Coronary artery (tissue), 2 donors: ENCODE measurements at regions not wholly inside any gene's neighbourhood (a gene's known extent, or its start where the extent isn't known, plus 50 kb on each side); places are given as distances from the start of the nearest gene placed in this dataset.

Source experiments
- DNase-seq: peaks from one replicate; pipeline ENCODE4 v3.0.0-alpha.2; 2017; ENCODE audit warnings: low spot score
- H3K27ac ChIP-seq, 2 donors: fragments of 200-600 bp; sonication (generic); one replicate each; pipeline ENCODE4 v1.5.1; 2016 to 2019
- H3K4me3 ChIP-seq: fragments of 200-600 bp; sonication (generic); 2 replicates; pipeline ENCODE4 v1.5.1; 2016; ENCODE audit warnings: mild to moderate bottlenecking, moderate library complexity
- CTCF ChIP-seq: fragments of 200-600 bp; sonication (generic); IDR thresholded peaks from one replicate; pipeline ENCODE4 v1.5.1; 2019; ENCODE audit warnings: antibody characterized with exemption

- DNase-seq = peak; percentile 33
- Histone ChIP-seq H3K4me3 (no peak overlapping the region), H3K27ac (no peak overlapping the region)
- no peak for TF ChIP-seq CTCF
These were observed 100.1 kb upstream of the DIO3 start for GRCh38 chr14:101460986-101461750.

GRCh38 chr14:101461891-101462290 lies 99.4 kb upstream of the DIO3 start:
- no peak for DNase-seq
- no peak overlapping the region for H3K4me3 ChIP-seq
- no peak overlapping the region for H3K27ac ChIP-seq
- TF ChIP-seq CTCF = no peak

- no peak for TF ChIP-seq CTCF
- Histone ChIP-seq H3K27ac (no peak overlapping the region), H3K4me3 (no peak overlapping the region)
- DNase-seq = peak; percentile 40
These were observed 98.3 kb upstream of the DIO3 start for GRCh38 chr14:101462726-101463565.

- Histone ChIP-seq H3K4me3 (no peak overlapping the region), H3K27ac (no peak overlapping the region)
- peak; percentile 33 for DNase-seq
- no peak for TF ChIP-seq CTCF
These were observed 97.6 kb upstream of the DIO3 start for GRCh38 chr14:101463566-101464171.

GRCh38 chr14:101464310-101464983 lies 96.8 kb upstream of the DIO3 start:
- no peak for TF ChIP-seq CTCF
- H3K4me3 ChIP-seq = no peak overlapping the region
- peak; percentile 55 for DNase-seq
- no peak overlapping the region for H3K27ac ChIP-seq

GRCh38 chr14:101464984-101465794 lies 96.1 kb upstream of the DIO3 start:
- peak; percentile 47 for DNase-seq
- TF ChIP-seq CTCF = no peak
- no peak overlapping the region for H3K4me3 ChIP-seq
- H3K27ac ChIP-seq = no peak overlapping the region
